ENCODE measurements at regions not wholly inside any gene's neighbourhood (a gene's known extent, or its start where the extent isn't known, plus 50 kb on each side); places are given as distances from the start of the nearest gene placed in this dataset.

GRCh38 chr10:128572696-128573095 lies 446.5 kb upstream of the MKI67 start:
- no peak overlapping the region for H3K4me3 ChIP-seq (replicated peaks; ENCODE audit: low read depth, low read length)
- DNase-seq (ENCODE audit: extremely low read depth, low read depth) = no peak
- no peak for TF ChIP-seq CTCF (IDR thresholded peaks at IDR 0.05; ENCODE audit: low read depth, low read length, missing control alignments)

GRCh38 chr10:128573281-128573845 lies 447.1 kb upstream of the MKI67 start:
- no peak for DNase-seq (ENCODE audit: extremely low read depth, low read depth)
- TF ChIP-seq CTCF (IDR thresholded peaks at IDR 0.05; ENCODE audit: low read depth, low read length, missing control alignments) = no peak

GRCh38 chr10:128573986-128574385 lies 447.8 kb upstream of the MKI67 start:
- no peak for TF ChIP-seq CTCF (IDR thresholded peaks at IDR 0.05; ENCODE audit: low read depth, low read length, missing control alignments)
- DNase-seq (ENCODE audit: extremely low read depth, low read depth) = no peak
- no peak overlapping the region for H3K4me3 ChIP-seq (replicated peaks; ENCODE audit: low read depth, low read length)

More at GRCh38 chr10:128573281-128573845, 447.1 kb upstream of the MKI67 start:
- no peak overlapping the region for H3K4me3 ChIP-seq (replicated peaks; ENCODE audit: low read depth, low read length)

- no peak for TF ChIP-seq CTCF (IDR thresholded peaks at IDR 0.05; ENCODE audit: low read depth, low read length, missing control alignments)
- H3K4me3 ChIP-seq (replicated peaks; ENCODE audit: low read depth, low read length) = no peak overlapping the region
- no peak for DNase-seq (ENCODE audit: extremely low read depth, low read depth)
These were observed 448.5 kb upstream of the MKI67 start for GRCh38 chr10:128574581-128575210.

GRCh38 chr10:128575761-128576160 lies 449.5 kb upstream of the MKI67 start:
- no peak overlapping the region for H3K4me3 ChIP-seq (replicated peaks; ENCODE audit: low read depth, low read length)
- TF ChIP-seq CTCF (IDR thresholded peaks at IDR 0.05; ENCODE audit: low read depth, low read length, missing control alignments) = no peak
- no peak for DNase-seq (ENCODE audit: extremely low read depth, low read depth)

GRCh38 chr10:128576336-128576735 lies 450.1 kb upstream of the MKI67 start:
- no peak for TF ChIP-seq CTCF (IDR thresholded peaks at IDR 0.05; ENCODE audit: low read depth, low read length, missing control alignments)
- H3K4me3 ChIP-seq (replicated peaks; ENCODE audit: low read depth, low read length) = no peak overlapping the region
- DNase-seq (ENCODE audit: extremely low read depth, low read depth) = no peak

All from HFF-Myc (cell line).